Mesendoderm (in vitro differentiated cells): ENCODE measurements at regions not wholly inside any gene's neighbourhood (a gene's known extent, or its start where the extent isn't known, plus 50 kb on each side); places are given as distances from the start of the nearest gene placed in this dataset.

ENCODE experiments used
- DNase-seq: peaks from one replicate; pipeline ENCODE4 v3.0.0; 2013
- H2AK5ac ChIP-seq: 2 replicates; pipeline ENCODE4 v1.6.1; 2013; ENCODE audit warnings: low read length, inconsistent platforms
- H2BK120ac ChIP-seq: 2 replicates; pipeline ENCODE4 v1.6.1; 2013; ENCODE audit warnings: low read depth, mild to moderate bottlenecking, low read length, moderate library complexity, mixed read lengths
- H2BK15ac ChIP-seq: replicated peaks from 2 replicates; pipeline ENCODE4 v1.6.1; 2013; ENCODE audit warnings: low read depth, mild to moderate bottlenecking, moderate library complexity
- H2BK5ac ChIP-seq: 2 replicates; pipeline ENCODE4 v1.6.1; 2013; ENCODE audit warnings: low read length, inconsistent platforms
- H3K18ac ChIP-seq: 2 replicates; pipeline ENCODE4 v1.6.1; 2013; ENCODE audit warnings: mild to moderate bottlenecking, low read length, mixed read lengths
- H3K23ac ChIP-seq: one replicate; pipeline ENCODE4 v1.6.1; 2013; ENCODE audit warnings: low read length
- H3K27ac ChIP-seq: 2 replicates; pipeline ENCODE4 v1.5.1; 2013; ENCODE audit warnings: low read depth, mild to moderate bottlenecking, inconsistent platforms, low read length, moderate library complexity
- H3K27me3 ChIP-seq: 2 replicates; pipeline ENCODE4 v1.6.1; 2013; ENCODE audit warnings: low read length, control low read depth, mild to moderate bottlenecking, inconsistent platforms; ENCODE audit not compliant: insufficient read depth, poor library complexity
- H3K36me3 ChIP-seq: 2 replicates; pipeline ENCODE4 v1.6.1; 2013; ENCODE audit warnings: low read length, inconsistent platforms; ENCODE audit not compliant: control insufficient read depth, insufficient read depth
- H3K4ac ChIP-seq: one replicate; pipeline ENCODE4 v1.6.1; 2013; ENCODE audit warnings: low read depth, mild to moderate bottlenecking, low read length, moderate library complexity
- H3K4me1 ChIP-seq: 2 replicates; pipeline ENCODE4 v1.6.1; 2013; ENCODE audit warnings: low read depth, low read length, inconsistent platforms; ENCODE audit not compliant: control insufficient read depth
- H3K4me2 ChIP-seq: 2 replicates; pipeline ENCODE4 v1.6.1; 2013; ENCODE audit warnings: low read length
- H3K4me3 ChIP-seq: 2 replicates; pipeline ENCODE4 v1.5.1; 2013; ENCODE audit warnings: mild to moderate bottlenecking, low read length
- H3K56ac ChIP-seq: one replicate; pipeline ENCODE4 v1.6.1; 2013; ENCODE audit warnings: low read length
- H3K79me1 ChIP-seq: 2 replicates; pipeline ENCODE4 v1.6.1; 2013; ENCODE audit warnings: low read length, inconsistent platforms
- H3K79me2 ChIP-seq: 2 replicates; pipeline ENCODE4 v1.6.1; 2013; ENCODE audit warnings: mild to moderate bottlenecking, low read length; ENCODE audit not compliant: control insufficient read depth, insufficient read depth
- H3K9ac ChIP-seq: 2 replicates; pipeline ENCODE4 v1.6.1; 2013; ENCODE audit warnings: low read length, inconsistent platforms
- H4K5ac ChIP-seq: one replicate; pipeline ENCODE4 v1.6.1; 2013; ENCODE audit warnings: low read length
- H4K8ac ChIP-seq: one replicate; pipeline ENCODE4 v1.6.1; 2013; ENCODE audit warnings: low read depth, mild to moderate bottlenecking, control low read depth, low read length, moderate library complexity
- WGBS: extraction: QIAGEN DNeasy Blood & Tissue Kit; methylation state at CpG from one replicate; pipeline ENCODE4 v1.1.7; 2013; ENCODE audit warnings: low lambda C conversion rate, missing lambda C conversion rate; ENCODE audit not compliant: insufficient coverage; ENCODE audit errors: extremely low coverage; 5-methylcytosine and 5-hydroxymethylcytosine counted together

DNA sequence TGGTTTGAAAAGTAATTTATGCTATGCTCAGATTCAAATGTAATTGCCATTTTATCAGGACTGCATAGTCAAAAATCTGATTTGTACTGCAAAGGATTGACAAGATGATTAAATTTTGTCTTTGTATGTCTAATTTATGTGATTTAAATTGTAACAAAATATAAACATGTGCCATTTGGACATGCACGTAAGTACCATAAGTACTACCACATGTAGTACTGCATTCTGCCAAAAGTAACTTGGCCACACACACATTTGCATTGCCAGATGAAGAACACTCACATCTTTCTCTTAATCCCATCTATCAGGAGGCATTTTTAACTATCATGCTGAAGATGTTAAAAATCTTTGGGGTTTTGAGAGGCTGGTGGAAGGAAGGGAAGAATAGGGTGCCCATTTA lies 133.3 kb downstream of the KLF12 start:
- Histone ChIP-seq H3K79me1 (no peaks in the 10 kb centered on the region), H3K23ac (no peak overlapping the region), H2BK120ac (no peak overlapping the region), H3K56ac (no peak overlapping the region), H2BK15ac (no peak overlapping the region), H4K5ac (no peak overlapping the region), H3K36me3 (no peaks in the 10 kb centered on the region), H2BK5ac (no peak overlapping the region), H3K18ac (no peak overlapping the region), H3K79me2 (no peaks in the 10 kb centered on the region), H3K9ac (no peak overlapping the region), H2AK5ac (no peak overlapping the region), H4K8ac (no peak overlapping the region), H3K4ac (no peak overlapping the region), H3K27ac (no peak overlapping the region), H3K27me3 (no peaks in the 10 kb centered on the region), H3K4me2 (no peak overlapping the region), H3K4me3 (no peak overlapping the region), H3K4me1 (no peaks in the 10 kb centered on the region)
- WGBS = no CpG with 5 or more reads among the region's 1 CpG
- no peak for DNase-seq

DNA sequence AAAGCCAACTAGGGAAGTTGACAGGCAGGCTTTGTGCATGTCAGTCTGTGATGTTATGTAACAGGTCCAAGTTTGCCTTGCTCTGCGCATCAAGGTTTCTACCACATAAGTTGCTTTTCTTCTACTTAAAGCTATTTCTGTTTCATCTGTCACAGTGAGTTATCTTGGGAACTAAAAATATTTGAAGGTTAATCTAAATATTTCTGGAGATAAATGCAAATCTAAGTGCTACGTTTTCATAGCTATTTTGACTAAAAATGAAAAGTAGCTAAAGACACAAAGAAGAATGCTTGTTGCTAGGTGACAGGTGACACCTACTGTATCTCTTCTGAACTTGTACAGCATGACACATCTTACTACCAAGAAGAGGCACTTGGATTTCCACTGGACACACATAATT lies 135.6 kb downstream of the KLF12 start:
- H2AK5ac ChIP-seq = no peak overlapping the region
- H4K5ac ChIP-seq = no peak overlapping the region
- no peak overlapping the region for H4K8ac ChIP-seq
- no peak overlapping the region for H2BK120ac ChIP-seq
- WGBS = no CpG with 5 or more reads among the region's 2 CpGs
- H3K27me3 ChIP-seq = no peaks in the 10 kb centered on the region
- no peaks in the 10 kb centered on the region for H3K4me1 ChIP-seq
- no peaks in the 10 kb centered on the region for H3K79me1 ChIP-seq
- H3K4ac ChIP-seq = no peak overlapping the region
- no peak overlapping the region for H3K56ac ChIP-seq
- H3K4me2 ChIP-seq = no peak overlapping the region
- no peaks in the 10 kb centered on the region for H3K36me3 ChIP-seq
- no peak overlapping the region for H3K9ac ChIP-seq
- no peak overlapping the region for H3K27ac ChIP-seq
- no peak overlapping the region for H3K4me3 ChIP-seq
- no peak overlapping the region for H2BK15ac ChIP-seq
- H3K18ac ChIP-seq = no peak overlapping the region
- no peak for DNase-seq
- no peaks in the 10 kb centered on the region for H3K79me2 ChIP-seq
- no peak overlapping the region for H2BK5ac ChIP-seq
- H3K23ac ChIP-seq = no peak overlapping the region

DNA sequence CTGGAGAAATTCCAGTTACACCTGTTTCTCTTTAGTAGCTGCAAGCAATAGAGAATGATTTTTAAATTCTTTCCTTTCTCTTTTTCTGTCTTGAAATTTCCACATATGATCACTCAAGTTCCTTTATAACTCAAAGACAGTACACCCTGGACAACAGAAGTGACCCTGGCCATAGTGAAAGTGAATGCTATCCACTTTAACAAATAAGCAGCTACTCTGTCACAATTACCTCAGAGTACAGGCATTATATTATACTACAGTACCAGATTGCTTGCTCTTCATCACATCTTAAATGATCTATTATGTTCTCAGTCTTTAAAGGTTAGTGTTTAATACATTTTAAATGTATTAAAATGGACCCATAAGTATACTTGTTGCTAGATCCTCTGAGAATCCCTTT lies 136.2 kb downstream of the KLF12 start:
- Histone ChIP-seq H3K18ac (no peak overlapping the region), H4K5ac (no peak overlapping the region), H3K79me2 (no peaks in the 10 kb centered on the region), H3K27ac (no peak overlapping the region), H3K4me2 (no peak overlapping the region), H3K9ac (no peak overlapping the region), H2AK5ac (no peak overlapping the region), H2BK120ac (no peak overlapping the region), H3K56ac (no peak overlapping the region), H4K8ac (no peak overlapping the region), H3K23ac (no peak overlapping the region), H3K4me1 (no peaks in the 10 kb centered on the region), H3K4ac (no peak overlapping the region), H2BK15ac (no peak overlapping the region), H2BK5ac (no peak overlapping the region), H3K36me3 (no peaks in the 10 kb centered on the region), H3K27me3 (no peaks in the 10 kb centered on the region), H3K4me3 (no peak overlapping the region), H3K79me1 (no peaks in the 10 kb centered on the region)
- DNase-seq = no peak

DNA sequence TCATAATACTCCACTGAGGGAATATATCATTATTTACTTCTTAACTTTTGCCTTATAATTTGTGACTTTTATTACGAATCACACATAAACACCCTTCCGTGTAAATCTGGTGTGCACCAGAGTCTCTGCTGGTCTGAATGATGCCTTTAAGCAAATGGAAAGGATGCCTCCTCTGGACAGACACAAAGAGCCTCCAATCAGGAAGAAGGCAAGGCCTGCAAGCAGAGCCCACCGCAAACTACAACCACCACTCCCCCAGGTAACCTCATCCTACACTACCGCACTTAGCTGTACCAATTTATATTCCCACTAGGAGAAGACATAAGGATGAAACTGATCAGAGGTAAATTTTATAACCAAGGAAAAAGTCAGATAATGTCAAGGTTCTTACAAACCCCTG lies 137.6 kb downstream of the KLF12 start:
- H2BK120ac ChIP-seq = no peak overlapping the region
- H3K4me2 ChIP-seq = no peak overlapping the region
- no peaks in the 10 kb centered on the region for H3K79me1 ChIP-seq
- no peak overlapping the region for H3K4ac ChIP-seq
- H3K56ac ChIP-seq = no peak overlapping the region
- 100% methylated on average over 1 of the region's 4 CpGs for WGBS
- no peak overlapping the region for H3K4me3 ChIP-seq
- H3K79me2 ChIP-seq = no peaks in the 10 kb centered on the region
- H3K18ac ChIP-seq = no peak overlapping the region
- no peaks in the 10 kb centered on the region for H3K36me3 ChIP-seq
- H4K8ac ChIP-seq = no peak overlapping the region
- no peak overlapping the region for H2BK15ac ChIP-seq
- H3K27ac ChIP-seq = no peak overlapping the region
- no peaks in the 10 kb centered on the region for H3K4me1 ChIP-seq
- H2AK5ac ChIP-seq = no peak overlapping the region
- H3K27me3 ChIP-seq = no peaks in the 10 kb centered on the region
- H2BK5ac ChIP-seq = no peak overlapping the region
- H3K9ac ChIP-seq = no peak overlapping the region
- H3K23ac ChIP-seq = no peak overlapping the region
- no peak for DNase-seq
- no peak overlapping the region for H4K5ac ChIP-seq

DNA sequence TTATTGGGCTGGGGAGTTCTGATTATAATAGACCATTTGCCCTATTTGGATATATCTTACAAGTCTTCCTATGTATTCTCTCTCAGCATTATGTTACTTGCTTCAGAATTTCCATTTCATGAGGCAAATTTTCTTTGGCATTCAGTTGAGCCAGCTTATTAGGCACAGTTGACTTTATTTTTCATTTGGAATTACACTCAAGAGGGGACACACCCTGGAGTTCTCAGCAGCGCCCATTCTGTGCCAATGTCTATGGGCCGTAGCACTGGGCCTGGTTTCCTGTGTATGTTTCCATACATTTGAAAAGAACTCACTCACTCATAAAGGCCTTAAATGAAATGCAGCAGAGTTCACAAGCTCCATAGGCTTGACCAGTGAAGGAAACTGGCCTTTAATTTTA lies 138.5 kb downstream of the KLF12 start:
- WGBS = no CpG with 5 or more reads among the region's 2 CpGs
- Histone ChIP-seq H4K8ac (no peak overlapping the region), H2BK5ac (no peak overlapping the region), H2BK15ac (no peak overlapping the region), H2AK5ac (no peak overlapping the region), H3K56ac (no peak overlapping the region), H3K79me2 (no peaks in the 10 kb centered on the region), H3K4me3 (no peak overlapping the region), H3K4me2 (no peak overlapping the region), H3K23ac (no peak overlapping the region), H3K27ac (no peak overlapping the region), H3K18ac (no peak overlapping the region), H2BK120ac (no peak overlapping the region), H3K79me1 (no peaks in the 10 kb centered on the region), H3K27me3 (no peaks in the 10 kb centered on the region), H3K36me3 (no peaks in the 10 kb centered on the region), H3K4me1 (no peaks in the 10 kb centered on the region), H4K5ac (no peak overlapping the region), H3K4ac (no peak overlapping the region), H3K9ac (no peak overlapping the region)
- no peak for DNase-seq

DNA sequence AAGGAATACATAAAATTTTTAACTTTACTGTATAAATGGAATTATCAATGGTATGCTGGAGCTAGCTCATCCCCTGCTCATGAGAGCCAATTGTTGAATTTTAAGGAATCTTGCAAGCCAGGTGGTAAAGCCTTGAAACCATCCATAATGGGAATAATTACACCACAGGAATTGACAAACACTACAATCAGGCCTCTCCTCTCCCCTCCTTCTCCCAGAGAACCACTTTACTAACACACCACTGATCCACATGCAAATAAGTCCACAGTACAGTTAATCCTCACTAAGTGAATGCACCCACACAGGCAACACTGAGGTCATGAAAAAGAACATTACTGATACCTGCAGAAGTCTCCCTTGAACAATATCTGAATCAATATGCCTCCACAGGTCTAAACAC lies 140.5 kb downstream of the KLF12 start:
- Histone ChIP-seq H2BK15ac (no peak overlapping the region), H3K4me1 (peaks cover 2% of the 10 kb centered on the region)
- DNase-seq = no peak

More for the DNA sequence above, 140.5 kb downstream of the KLF12 start:
- H3K23ac ChIP-seq = no peak overlapping the region
- H3K27me3 ChIP-seq = no peaks in the 10 kb centered on the region
- H3K79me1 ChIP-seq = no peaks in the 10 kb centered on the region
- no peak overlapping the region for H2BK120ac ChIP-seq
- H2AK5ac ChIP-seq = no peak overlapping the region
- H3K36me3 ChIP-seq = no peaks in the 10 kb centered on the region
- no peak overlapping the region for H3K4me2 ChIP-seq
- no peak overlapping the region for H3K4ac ChIP-seq
- H4K8ac ChIP-seq = no peak overlapping the region
- H2BK5ac ChIP-seq = no peak overlapping the region
- no peak overlapping the region for H3K27ac ChIP-seq
- no peak overlapping the region for H3K9ac ChIP-seq
- no peak overlapping the region for H4K5ac ChIP-seq
- no peak overlapping the region for H3K18ac ChIP-seq
- no peak overlapping the region for H3K4me3 ChIP-seq
- H3K56ac ChIP-seq = no peak overlapping the region
- H3K79me2 ChIP-seq = no peaks in the 10 kb centered on the region
